ENCODE measurements at regions not wholly inside any gene's neighbourhood (a gene's known extent, or its start where the extent isn't known, plus 50 kb on each side); places are given as distances from the start of the nearest gene placed in this dataset.

DNA sequence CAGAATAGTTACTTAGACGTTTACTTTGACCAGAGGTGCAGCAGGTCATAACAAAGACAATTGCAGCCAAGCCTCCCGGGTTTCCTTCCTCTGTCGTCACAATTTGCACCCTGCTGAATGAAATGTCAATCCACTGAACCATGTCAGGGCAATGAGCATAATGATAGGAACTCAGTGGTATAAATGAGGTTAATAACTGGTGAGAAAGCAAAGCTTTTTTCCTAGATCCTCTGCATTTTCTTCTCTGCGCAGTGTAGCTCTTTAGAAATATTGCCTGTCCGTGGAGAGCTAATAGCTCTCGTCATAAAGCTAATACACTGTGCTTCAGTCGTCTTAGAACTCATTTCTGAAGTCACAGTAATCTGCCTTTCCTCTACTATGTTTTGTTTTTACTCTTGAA lies 1960.1 kb upstream of the ADGRL3 start:
- no peak for TF ChIP-seq POLR2A (IDR thresholded peaks at IDR 0.05; ENCODE audit: low read length)
- TF ChIP-seq GATA1 (IDR thresholded peaks at IDR 0.05; ENCODE audit: low read depth, low read length) = no peak

Data from erythroblast (primary cell).